Muscle of arm (tissue), 1 donor: ENCODE measurements at regions not wholly inside any gene's neighbourhood (a gene's known extent, or its start where the extent isn't known, plus 50 kb on each side); places are given as distances from the start of the nearest gene placed in this dataset.

Source experiments
- DNase-seq: peaks from one replicate; pipeline ENCODE4 v3.0.0-alpha.2; 2013

- DNase-seq: no peak
Observed at GRCh38 chr18:50475538-50476193, 84.2 kb upstream of the MAPK4 start.

- no peak for DNase-seq
Observed at GRCh38 chr18:50492097-50492496, 67.8 kb upstream of the MAPK4 start.

- no peak for DNase-seq
Observed at GRCh38 chr18:50494569-50494968, 65.3 kb upstream of the MAPK4 start.

- DNase-seq: no peak
Observed at GRCh38 chr18:50506362-50506761, 53.5 kb upstream of the MAPK4 start.

- DNase-seq: peak; percentile 2
Observed at GRCh38 chr18:50507120-50507590, 52.7 kb upstream of the MAPK4 start.

GRCh38 chr18:50508228-50508627 is 51.7 kb upstream of the MAPK4 start:
- no peak for DNase-seq

GRCh38 chr18:50509012-50509411 is 50.9 kb upstream of the MAPK4 start:
- no peak for DNase-seq
